ENCODE measurements at regions not wholly inside any gene's neighbourhood (a gene's known extent, or its start where the extent isn't known, plus 50 kb on each side); places are given as distances from the start of the nearest gene placed in this dataset.
A peak's percentile ranks its signal among the peaks of the same experiment; 100 is the strongest.

DNA sequence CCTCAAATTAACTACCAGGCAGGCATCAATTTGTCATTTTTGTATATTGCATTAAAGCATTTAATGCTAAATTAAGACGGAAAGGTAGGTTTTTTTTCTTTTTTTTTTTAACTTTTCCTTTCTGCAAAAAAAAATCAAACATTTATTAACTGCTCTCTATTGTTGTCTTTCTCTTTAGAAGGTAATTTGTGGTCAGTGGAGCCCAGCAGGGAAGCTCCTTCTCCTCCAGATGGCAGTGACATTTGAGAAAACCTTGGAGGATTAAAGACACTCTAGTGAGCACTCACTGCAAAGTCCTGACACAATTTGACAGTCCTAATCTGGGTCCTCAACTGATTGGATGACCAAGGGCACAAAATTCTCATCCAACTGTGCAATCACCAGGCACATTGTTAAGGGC is 102.4 kb downstream of the SLIT2 start:
- no peak for DNase-seq

DNA sequence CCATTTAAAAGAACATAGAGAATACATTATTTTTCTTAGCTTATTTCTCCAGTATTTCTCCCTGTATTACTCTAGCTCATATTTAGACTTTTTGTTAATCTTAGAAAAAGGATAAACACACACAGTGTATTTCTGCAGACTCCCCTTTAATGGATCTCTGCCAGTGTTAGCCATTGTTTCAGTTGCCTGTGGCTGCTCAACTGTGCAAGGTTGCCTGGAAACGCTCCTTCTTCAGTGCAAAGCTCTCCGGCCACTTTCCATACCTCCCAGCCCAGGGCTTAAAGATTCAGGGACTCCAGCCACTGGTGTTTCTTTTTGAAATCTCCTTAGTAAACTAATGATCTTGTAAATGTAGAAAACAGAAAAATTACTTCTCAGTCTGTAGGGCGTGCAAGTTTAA is 104.9 kb downstream of the SLIT2 start:
- DNase-seq, result no peak

DNA sequence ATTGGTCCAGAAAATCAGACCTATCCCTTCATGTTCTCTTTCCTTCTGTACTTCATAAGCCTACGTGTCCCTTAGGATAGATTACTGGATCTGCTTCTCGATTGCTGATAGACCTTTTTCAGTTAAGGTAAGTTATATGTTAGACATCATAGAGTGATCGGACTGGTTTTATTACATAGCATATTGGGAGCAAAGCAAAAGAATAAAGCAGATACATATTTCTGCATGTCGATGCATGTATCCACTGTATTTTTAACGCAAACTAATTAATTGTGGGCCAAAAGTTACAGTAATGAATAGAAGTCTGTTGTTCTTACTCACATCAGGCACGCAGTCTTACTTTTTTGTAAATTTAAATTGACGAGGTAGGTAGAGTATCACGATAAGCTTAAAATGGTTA is 106.4 kb downstream of the SLIT2 start:
- no peak for DNase-seq

DNA sequence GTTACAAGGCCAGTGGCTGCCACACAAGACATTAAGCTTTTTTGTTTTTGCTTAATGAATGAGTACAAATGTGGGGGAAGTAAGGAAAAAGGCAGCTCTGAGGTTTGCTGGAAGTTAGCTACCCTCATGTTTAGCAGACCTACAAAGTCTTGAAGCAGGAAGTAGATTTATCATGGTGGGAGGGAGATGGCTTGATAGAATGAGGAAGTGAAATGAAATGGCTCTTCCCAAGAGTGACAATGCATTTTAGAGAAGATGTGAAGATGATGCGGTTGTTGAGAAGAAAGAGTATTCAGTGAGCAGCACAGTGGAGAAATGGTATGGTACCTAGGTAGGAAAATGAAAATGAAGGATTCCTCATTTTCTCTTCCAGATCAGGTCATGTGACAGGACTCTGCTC is 108.0 kb downstream of the SLIT2 start:
- DNase-seq, result peak; percentile 42

DNA sequence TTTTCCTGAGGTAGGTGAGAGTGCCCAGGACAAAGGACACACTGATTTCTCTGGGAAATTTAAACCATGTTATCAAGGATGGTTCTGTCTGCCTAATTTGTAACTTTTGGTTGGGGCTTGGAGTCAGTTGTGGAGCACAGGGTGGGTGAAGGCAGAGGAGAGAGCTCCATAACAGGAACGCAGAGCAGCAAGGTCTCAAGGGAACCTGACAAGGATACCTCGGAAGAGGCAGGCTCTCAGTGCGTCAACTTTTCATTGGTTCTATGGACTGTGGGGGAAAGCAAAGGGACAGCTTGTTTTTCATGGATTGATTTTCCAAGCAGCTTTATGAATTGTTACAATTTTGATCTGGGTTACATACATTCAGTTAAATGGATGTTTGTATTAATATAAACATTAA is 110.4 kb downstream of the SLIT2 start:
- no peak for DNase-seq

DNA sequence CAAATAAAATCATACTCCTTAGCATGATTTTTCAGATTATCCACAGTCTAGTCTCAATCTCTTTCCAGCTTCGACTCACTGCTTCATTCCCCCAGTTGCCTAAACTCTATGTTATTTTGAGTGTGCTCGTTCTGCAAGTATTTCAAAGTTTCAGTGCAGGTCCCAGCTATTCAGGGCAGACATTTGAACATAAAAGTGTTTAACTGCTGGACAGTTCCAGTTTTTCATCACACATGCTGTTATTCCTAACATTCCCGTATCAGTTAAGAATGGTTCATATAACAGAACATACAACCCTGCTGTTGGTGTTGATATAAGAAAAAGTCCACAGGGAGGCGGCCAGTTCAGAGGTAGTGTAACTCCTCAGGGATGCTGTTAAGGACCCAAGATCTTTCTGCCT is 113.3 kb downstream of the SLIT2 start:
- DNase-seq, result no peak

DNA sequence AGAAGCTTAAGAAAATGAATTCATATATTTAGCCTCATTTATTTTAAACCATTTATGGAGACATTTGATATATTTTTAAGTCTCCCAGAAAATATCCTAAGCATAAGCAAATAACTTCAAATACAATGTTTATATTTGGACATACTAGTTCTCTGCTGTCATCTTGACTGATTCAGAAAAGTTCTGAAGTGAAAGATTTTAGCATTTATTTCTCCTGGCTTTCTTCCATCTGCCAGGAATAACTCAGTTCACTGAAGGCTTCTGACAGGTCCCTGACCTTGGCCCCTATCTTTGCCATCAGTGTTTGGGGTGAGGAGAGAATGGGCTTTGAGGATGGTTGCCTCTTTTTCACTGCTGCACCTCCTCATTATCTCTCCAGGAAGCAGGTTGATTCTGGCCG is 115.7 kb downstream of the SLIT2 start:
- DNase-seq, result no peak

DNA sequence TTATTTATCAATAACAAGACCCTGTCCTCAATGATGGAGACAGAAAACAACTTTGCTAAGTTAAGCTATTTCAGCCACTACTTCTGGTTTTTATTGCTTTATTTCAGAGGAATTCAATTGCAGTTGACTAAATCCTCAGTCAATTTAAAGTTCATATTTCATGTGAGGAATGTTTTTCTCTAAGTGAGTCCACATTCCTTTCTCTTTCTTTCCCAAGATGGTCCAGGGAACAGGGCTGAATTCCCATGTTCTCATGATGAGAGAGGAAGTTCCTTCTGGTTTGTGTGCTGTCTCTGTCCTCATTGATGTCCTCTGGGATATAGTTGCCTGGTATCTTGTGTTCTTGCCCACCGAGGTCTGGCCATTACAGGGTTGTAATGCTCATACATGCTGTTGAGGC is 117.2 kb downstream of the SLIT2 start:
- DNase-seq, result no peak

GRCh38 chr4:20370274-20370673 is 118.6 kb downstream of the SLIT2 start:
- DNase-seq, result no peak

- DNase-seq, result no peak
These were observed 124.4 kb downstream of the SLIT2 start for GRCh38 chr4:20376070-20376469.

DNA sequence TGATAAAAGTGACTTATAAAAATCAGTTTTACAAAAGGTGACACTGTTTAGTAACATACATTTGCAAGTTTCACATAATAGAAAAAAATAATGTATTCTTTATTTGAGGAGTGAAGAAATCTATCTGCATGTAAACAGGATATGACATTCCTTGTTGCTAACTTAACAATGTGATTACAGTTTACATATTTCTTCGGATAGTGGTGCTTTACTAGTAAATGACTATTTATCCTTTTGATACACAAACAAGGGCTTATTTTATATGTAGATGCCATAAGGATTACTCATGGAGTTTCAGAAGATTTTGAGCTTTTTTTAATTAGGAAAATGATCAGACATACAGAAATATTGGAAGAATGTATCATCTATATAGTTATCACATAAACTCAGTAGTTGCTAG is 126.5 kb downstream of the SLIT2 start:
- no peak for DNase-seq

- no peak for DNase-seq
These were observed 129.3 kb downstream of the SLIT2 start for GRCh38 chr4:20381005-20381404.

DNA sequence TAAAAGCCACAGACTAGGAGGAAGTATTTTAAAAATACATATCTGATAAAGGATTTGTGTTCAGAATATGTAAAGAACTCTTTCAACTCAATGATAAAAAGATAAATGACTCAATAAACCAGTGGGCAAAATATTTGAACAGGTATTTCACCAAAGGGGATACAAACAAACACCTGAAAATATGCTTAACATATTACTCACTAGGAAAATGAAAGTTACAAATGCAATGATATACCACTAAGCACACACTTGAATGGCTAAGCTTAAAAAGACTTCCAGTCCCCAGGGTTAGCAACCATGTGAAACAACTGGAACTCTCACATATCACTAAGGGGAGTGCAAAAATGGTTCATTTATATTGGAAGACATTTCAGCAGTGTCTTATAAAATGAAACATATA is 131.6 kb downstream of the SLIT2 start:
- DNase-seq, result no peak

DNA sequence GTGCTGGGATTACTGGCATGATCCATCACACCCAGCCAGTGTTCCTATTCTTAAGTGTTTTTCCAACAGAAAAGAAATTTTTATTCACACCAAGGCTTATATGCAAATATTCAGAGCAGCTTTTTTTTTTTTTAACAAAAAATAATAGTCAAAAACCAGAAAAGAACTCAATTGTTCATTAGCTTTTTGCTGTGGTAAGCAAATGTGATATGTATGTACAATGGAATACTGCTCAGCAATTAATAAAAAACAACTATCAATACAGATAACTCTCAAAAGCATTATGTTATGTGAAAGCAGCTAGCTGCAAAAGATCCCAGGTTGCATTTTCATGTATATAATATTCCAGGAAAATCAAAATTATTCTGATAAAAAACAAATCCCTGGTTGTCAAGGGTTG is 132.3 kb downstream of the SLIT2 start:
- DNase-seq, result no peak

GRCh38 chr4:20384456-20384855 is 132.8 kb downstream of the SLIT2 start:
- DNase-seq, result no peak

DNA sequence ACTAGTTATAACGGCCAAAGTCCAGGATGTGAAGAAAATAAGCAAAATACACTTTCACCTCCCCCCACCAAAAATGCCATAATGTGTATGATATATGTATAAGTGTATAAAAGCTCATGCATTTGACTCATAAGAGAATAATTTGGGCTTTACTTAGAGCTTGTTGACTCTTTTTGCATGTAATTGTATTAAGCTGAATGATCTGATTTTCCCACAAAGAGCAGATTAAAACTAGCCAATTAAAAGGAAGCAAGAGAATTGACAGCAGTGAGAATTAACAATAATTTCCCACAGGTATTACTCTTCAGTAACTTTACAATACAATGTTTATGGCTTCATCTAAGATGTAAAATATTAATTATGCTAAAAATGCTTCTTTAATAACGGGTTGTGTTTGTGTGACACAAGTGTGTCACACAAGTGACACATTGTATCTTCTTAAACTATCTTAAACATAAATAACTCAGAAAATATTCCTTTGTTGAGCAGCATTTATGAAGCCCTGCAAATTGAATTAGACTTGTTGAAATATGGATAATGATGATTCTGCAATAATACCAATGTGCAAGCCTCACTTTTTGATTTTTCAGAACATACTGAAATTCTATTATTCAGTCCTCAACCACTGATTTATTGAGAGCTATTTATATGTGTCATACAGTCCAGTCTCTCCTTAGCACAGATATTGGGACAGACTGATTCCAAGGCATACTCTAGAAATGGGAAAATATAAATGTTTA is 134.5 kb downstream of the SLIT2 start:
- no peak for DNase-seq

GRCh38 chr4:20386906-20387305 is 135.2 kb downstream of the SLIT2 start:
- no peak for DNase-seq

DNA sequence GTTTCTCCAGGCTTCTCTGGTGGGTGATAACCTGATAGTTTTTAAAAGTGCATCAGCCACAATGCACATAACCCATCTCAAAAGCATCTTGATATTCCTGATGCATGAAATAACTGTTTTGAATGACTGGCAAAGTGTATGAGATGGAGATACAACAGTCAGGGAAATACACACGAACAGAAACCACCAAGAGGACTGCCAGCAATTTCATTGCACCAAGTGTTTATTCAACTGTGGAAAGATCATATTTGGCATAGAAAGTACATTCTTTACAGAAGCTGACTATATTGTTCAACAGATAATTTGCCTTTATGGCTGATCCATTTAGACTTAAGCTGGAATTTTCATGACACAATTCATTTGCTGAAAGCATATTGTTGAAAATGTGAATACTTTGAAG is 139.5 kb downstream of the SLIT2 start:
- no peak for DNase-seq

DNA sequence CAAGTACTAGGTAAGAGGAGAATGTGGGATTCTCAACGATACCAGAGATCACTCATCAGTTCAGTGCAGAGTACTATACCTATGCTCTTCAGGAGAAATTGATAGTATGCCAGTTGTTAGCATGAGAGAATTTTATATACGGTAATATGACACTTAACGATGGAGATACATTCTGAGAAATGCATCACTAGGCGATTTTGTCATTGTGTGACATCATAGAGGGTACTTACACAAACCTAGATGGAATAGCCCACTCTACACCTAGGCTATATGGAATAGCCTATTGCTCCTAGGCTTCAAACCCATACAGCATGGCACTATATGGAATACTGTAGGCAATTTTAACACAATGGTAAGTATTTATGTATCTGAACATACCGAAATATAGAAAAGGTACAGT is 140.2 kb downstream of the SLIT2 start:
- DNase-seq, result no peak

DNA sequence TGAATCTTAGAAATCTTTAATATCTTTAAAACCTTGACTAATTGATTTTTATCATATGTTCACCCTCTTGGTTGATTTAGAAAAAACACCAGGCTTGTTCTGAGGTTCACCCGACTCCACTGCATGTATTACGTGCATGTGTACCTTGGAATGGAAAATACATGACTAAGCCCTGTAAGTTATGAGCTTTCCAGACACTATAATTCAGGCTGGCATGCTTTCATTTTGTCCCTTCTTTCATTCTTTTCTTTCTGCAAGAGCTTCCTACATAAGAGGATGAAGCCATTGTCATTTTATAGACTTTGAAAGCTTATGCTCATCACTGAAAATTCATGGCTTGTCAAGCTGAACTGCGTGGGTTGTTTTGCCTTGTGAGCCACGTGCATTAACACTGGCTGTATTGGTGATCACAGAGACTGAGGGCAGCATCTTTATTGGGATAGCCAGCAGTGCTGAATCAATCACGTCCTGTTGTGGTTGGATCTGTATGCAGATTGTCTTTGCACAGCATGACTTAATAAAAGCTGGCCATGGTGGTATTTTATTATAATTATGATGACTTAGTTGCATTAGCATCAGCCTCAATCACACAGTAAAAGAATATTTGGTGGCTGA is 141.9 kb downstream of the SLIT2 start:
- no peak for DNase-seq

- no peak for DNase-seq
These were observed 142.8 kb downstream of the SLIT2 start for GRCh38 chr4:20394512-20394911.

DNA sequence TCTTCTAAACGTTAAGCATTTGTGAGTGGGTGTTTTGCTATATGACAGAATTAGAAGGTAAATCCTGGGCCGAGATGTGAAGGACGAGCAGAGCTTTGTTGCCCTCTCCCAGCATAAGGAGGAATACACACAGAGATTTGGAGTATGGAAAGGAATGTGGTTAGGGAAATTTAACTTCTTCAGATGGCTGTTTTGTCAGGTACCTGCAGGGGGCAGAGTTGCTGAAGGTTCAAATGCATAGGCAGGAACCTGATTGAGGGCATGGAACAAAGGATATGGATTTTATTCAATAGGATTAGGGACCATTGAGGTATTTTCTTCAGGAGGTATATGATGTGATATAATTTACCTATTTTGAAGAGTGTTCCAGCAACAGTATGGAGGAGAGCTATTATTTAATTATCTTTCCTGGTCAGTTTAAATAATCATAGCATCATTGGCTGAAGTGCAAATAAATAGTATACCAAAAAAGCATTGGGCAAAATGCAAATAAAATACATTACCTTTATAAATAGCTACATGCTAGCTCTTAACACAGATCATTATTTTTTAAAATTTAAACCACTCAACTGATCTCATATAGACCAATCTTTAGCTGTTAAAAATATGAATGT is 143.6 kb downstream of the SLIT2 start:
- DNase-seq, result no peak

DNA sequence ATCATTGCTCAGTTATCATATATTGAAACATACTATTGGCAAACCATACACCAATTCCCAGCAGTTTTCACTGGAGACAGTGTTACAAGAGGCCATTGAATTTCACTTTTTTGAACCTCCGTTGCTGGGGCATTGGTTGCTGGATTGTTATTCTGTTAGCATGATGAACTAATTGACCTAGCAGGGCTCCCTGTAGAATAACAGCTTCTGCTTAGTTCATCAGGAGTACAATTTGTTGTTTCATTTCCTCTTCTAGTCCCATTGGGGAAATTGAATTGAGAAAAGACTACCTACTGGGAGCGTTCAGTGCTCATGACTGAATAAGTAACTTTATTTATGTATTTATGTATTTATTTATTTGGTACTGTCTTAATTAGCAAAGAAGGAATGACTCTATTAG is 151.6 kb downstream of the SLIT2 start:
- no peak for DNase-seq

DNA sequence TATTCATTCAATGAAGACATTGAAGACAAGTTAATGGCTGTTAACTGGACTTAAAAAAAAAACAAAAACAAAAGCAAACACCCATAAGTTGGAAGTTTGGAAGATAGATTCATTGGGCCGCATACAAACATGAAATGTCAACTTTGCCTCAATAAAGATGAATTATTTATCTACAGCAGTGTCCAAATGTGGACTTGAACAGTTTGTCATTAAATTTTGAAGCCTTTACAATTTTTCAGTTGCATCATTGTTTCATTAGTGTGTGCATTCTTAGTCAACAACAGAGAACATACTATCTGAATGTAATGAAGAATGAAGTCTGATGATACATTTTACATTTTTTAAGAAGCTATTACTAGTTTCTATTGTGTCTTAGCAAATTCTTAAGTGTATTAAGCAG is 152.1 kb downstream of the SLIT2 start:
- no peak for DNase-seq

DNA sequence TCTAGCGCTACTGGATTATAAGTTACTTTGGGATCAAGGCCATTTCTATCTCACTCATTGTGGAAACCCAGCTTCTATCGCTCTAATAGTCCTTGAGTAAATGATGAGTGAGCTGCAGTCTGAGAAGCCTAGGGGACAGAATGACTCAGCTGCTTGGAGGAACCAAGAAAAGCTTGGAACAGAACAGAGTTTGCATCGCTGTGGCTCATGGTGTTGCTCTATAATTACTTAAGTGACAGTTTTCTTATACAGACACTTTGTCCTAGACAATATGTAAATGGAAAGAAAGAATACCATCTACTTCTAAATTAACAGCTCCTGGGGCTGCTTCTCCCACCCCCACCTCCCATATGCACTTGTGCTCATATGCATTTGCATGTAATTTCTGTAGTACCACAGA is 156.9 kb downstream of the SLIT2 start:
- no peak for DNase-seq

All from GF-D8 (cell line).